Smooth muscle cell (in vitro differentiated cells): ENCODE measurements at regions not wholly inside any gene's neighbourhood (a gene's known extent, or its start where the extent isn't known, plus 50 kb on each side); places are given as distances from the start of the nearest gene placed in this dataset. TPM values are rescaled to one million over a fixed set of nuclear protein-coding genes. Genes with fewer than 3 reads are reported as not detected.

ENCODE experiments used
- small RNA-seq: library from RNA; depleted of rRNA; stranded (forward); fragments of <200 nt; gene quantifications from one replicate; pipeline ENCODE3, GENCODE V24; 2014

Small RNA genes lying in the stretch of these regions (small RNA-seq; reads per million reads assigned to genes)
- gene RNA5SP157 = not detected
